Neural progenitor cell (in vitro differentiated cells): ENCODE measurements at regions not wholly inside any gene's neighbourhood (a gene's known extent, or its start where the extent isn't known, plus 50 kb on each side); places are given as distances from the start of the nearest gene placed in this dataset.
"Not testable (repeated sequence)": the region's sequence is repeated elsewhere in the genome, so short reads cannot be mapped to it uniquely, and the experiment has no call there.

Source experiments
- DNase-seq: peaks from one replicate; pipeline ENCODE4 v3.0.0-alpha.2; 2016; ENCODE audit warnings: low spot score
- H2AFZ ChIP-seq: fragments of 200-600 bp; sonication (generic); replicated peaks from 2 replicates; pipeline ENCODE4 v1.6.1; 2016; ENCODE audit warnings: antibody characterized with exemption
- H3F3A ChIP-seq: fragments of 200-600 bp; sonication (generic); 2 replicates; pipeline ENCODE4 v1.6.1; 2016; ENCODE audit warnings: antibody characterized with exemption, low read depth
- H3K27ac ChIP-seq: fragments of 200-600 bp; sonication (generic); 2 replicates; pipeline ENCODE4 v1.5.1; 2016; ENCODE audit warnings: mild to moderate bottlenecking
- H3K27me3 ChIP-seq: fragments of 200-600 bp; sonication (generic); 2 replicates; pipeline ENCODE4 v1.6.1; 2016; ENCODE audit warnings: mild to moderate bottlenecking, moderate library complexity
- H3K36me3 ChIP-seq: fragments of 200-600 bp; sonication (generic); 2 replicates; pipeline ENCODE4 v1.5.1; 2016
- H3K4me1 ChIP-seq: fragments of 200-600 bp; sonication (generic); 2 replicates; pipeline ENCODE4 v1.6.1; 2016; ENCODE audit warnings: mixed run types
- H3K4me2 ChIP-seq: fragments of 200-600 bp; sonication (generic); 2 replicates; pipeline ENCODE4 v1.6.1; 2016
- H3K4me3 ChIP-seq: fragments of 200-600 bp; sonication (generic); 2 replicates; pipeline ENCODE4 v1.5.1; 2016
- H3K79me2 ChIP-seq: fragments of 200-600 bp; sonication (generic); 2 replicates; pipeline ENCODE4 v1.6.1; 2016; ENCODE audit warnings: low read depth
- H3K9ac ChIP-seq: fragments of 200-600 bp; sonication (generic); 2 replicates; pipeline ENCODE4 v1.6.1; 2016
- H3K9me3 ChIP-seq: fragments of 200-600 bp; sonication (generic); 2 replicates; pipeline ENCODE4 v1.5.1; 2016; ENCODE audit warnings: low read depth
- H4K20me1 ChIP-seq: fragments of 200-600 bp; sonication (generic); 2 replicates; pipeline ENCODE4 v1.6.1; 2016; ENCODE audit warnings: low read depth
- H3K27ac Mint-ChIP-seq: 3 replicates; pipeline ENCODE4 v1.8.0; 2021; ENCODE audit warnings: mixed read lengths
- H3K27me3 Mint-ChIP-seq: 2 replicates; pipeline ENCODE4 v1.8.0; 2022; ENCODE audit warnings: low read depth, mild to moderate bottlenecking, inconsistent platforms, moderate library complexity, mixed read lengths; ENCODE audit not compliant: insufficient read depth
- H3K36me3 Mint-ChIP-seq: 3 replicates; pipeline ENCODE4 v1.8.0; 2021; ENCODE audit warnings: mixed read lengths
- H3K4me1 Mint-ChIP-seq: 3 replicates; pipeline ENCODE4 v1.8.0; 2021; ENCODE audit warnings: mixed read lengths
- H3K4me3 Mint-ChIP-seq: 3 replicates; pipeline ENCODE4 v1.8.0; 2021; ENCODE audit warnings: mild to moderate bottlenecking, moderate library complexity, mixed read lengths
- H3K9me3 Mint-ChIP-seq: 3 replicates; pipeline ENCODE4 v1.8.0; 2020; ENCODE audit warnings: mixed read lengths
- EZH2 ChIP-seq: fragments of 200-600 bp; sonication (generic); IDR thresholded peaks from 2 replicates; pipeline ENCODE4 v1.6.1; 2017; ENCODE audit warnings: antibody characterized with exemption, mild to moderate bottlenecking, moderate library complexity
- EZH2phosphoT487 ChIP-seq: fragments of 200-600 bp; sonication (generic); IDR thresholded peaks from 2 replicates; pipeline ENCODE4 v1.6.1; 2017; ENCODE audit warnings: antibody characterized with exemption
- TF ChIP-seq, protein P1 (sequence below): fragments of 200-600 bp; sonication (generic); IDR thresholded peaks from 2 replicates; pipeline ENCODE4 v1.5.1; 2017; ENCODE audit warnings: antibody characterized with exemption, mild to moderate bottlenecking

DNA sequence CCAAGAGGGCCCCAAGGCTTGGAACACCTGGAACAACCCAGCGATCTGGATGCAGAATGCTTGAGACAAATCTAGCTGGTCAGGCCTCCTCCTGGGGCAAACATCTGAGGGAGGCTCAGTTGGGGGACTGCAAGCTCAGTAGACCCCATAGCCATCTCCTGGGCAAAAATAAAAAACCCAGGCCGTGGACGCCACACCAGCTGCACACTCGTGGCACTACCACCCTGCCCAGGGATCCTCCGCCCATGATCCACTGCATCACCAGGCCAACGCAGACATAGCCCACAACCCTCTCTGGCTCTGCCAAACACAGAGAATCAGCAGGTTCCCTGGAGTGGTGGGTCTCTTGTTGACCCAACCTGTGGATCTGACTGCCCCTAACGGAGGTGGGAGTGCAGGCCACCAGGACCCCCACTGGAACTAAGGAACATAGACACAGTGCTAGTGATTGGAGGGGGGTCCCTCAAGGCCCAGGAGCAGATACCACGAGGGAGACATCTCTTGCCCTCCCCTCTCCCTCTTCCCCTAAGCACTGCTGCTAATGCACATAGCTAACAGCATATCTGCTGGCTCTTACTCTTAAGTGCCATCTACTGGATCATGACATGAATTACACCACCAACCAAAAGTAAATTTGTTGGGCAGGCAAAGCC is 147.2 kb downstream of the CHD1L start:
- Mint-ChIP-seq H3K4me3 (no peak overlapping the region), H3K4me1 (no peaks in the 10 kb centered on the region), H3K9me3 (peaks cover 7% of the 10 kb centered on the region), H3K27ac (no peak overlapping the region), H3K36me3 (no peaks in the 10 kb centered on the region), H3K27me3 (no peaks in the 10 kb centered on the region)
- Histone ChIP-seq H3K36me3 (no peaks in the 10 kb centered on the region), H3K4me1 (no peaks in the 10 kb centered on the region), H3K9ac (no peak overlapping the region), H4K20me1 (no peaks in the 10 kb centered on the region), H3F3A (no peaks in the 10 kb centered on the region), H3K79me2 (no peaks in the 10 kb centered on the region), H2AFZ (peak overlapping the region; percentile 86), H3K4me3 (no peak overlapping the region), H3K4me2 (no peak overlapping the region), H3K27me3 (no peaks in the 10 kb centered on the region), H3K27ac (no peak overlapping the region), H3K9me3 (no peaks in the 10 kb centered on the region)
- TF ChIP-seq, protein P1, sequence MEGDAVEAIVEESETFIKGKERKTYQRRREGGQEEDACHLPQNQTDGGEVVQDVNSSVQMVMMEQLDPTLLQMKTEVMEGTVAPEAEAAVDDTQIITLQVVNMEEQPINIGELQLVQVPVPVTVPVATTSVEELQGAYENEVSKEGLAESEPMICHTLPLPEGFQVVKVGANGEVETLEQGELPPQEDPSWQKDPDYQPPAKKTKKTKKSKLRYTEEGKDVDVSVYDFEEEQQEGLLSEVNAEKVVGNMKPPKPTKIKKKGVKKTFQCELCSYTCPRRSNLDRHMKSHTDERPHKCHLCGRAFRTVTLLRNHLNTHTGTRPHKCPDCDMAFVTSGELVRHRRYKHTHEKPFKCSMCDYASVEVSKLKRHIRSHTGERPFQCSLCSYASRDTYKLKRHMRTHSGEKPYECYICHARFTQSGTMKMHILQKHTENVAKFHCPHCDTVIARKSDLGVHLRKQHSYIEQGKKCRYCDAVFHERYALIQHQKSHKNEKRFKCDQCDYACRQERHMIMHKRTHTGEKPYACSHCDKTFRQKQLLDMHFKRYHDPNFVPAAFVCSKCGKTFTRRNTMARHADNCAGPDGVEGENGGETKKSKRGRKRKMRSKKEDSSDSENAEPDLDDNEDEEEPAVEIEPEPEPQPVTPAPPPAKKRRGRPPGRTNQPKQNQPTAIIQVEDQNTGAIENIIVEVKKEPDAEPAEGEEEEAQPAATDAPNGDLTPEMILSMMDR, result peak; percentile 72
- TF ChIP-seq EZH2, result no peak
- peak; percentile 68 for DNase-seq

DNA sequence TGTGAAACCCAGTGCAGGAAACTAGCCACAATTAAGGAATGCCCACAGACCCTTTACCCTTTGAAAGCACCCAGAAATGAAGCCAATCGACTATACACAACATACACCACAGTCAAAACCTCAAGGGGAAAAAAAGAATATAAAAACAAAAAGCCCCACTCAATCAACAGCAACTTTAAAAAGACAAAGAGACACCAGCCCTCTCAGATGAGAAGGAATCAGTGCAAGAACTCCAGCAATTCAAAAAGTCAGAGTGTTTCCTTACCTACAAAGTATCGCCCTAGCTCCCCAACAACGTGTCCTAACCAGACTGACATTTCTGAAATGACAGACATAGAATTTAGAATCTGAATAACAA is 147.7 kb downstream of the CHD1L start:
- H3K9me3 Mint-ChIP-seq, result peaks cover 7% of the 10 kb centered on the region
- no peaks in the 10 kb centered on the region for H3K36me3 ChIP-seq
- no peaks in the 10 kb centered on the region for H3K36me3 Mint-ChIP-seq
- TF ChIP-seq, protein P1, result no peak
- no peak for TF ChIP-seq EZH2
- TF ChIP-seq EZH2phosphoT487, result no peak
- H3K4me1 Mint-ChIP-seq, result no peaks in the 10 kb centered on the region
- H3K9me3 ChIP-seq, result no peaks in the 10 kb centered on the region
- DNase-seq, result no peak
- no peak overlapping the region for H3K4me3 ChIP-seq
- no peaks in the 10 kb centered on the region for H3K79me2 ChIP-seq
- no peaks in the 10 kb centered on the region for H3F3A ChIP-seq
- H3K4me3 Mint-ChIP-seq, result no peak overlapping the region
- no peaks in the 10 kb centered on the region for H3K4me1 ChIP-seq
- no peaks in the 10 kb centered on the region for H3K27me3 Mint-ChIP-seq
- no peak overlapping the region for H3K9ac ChIP-seq
- no peak overlapping the region for H3K27ac ChIP-seq
- H3K27ac Mint-ChIP-seq, result no peak overlapping the region
- no peak overlapping the region for H3K4me2 ChIP-seq
- no peaks in the 10 kb centered on the region for H4K20me1 ChIP-seq
- peak overlapping the region; percentile 86 for H2AFZ ChIP-seq
- H3K27me3 ChIP-seq, result no peaks in the 10 kb centered on the region

DNA sequence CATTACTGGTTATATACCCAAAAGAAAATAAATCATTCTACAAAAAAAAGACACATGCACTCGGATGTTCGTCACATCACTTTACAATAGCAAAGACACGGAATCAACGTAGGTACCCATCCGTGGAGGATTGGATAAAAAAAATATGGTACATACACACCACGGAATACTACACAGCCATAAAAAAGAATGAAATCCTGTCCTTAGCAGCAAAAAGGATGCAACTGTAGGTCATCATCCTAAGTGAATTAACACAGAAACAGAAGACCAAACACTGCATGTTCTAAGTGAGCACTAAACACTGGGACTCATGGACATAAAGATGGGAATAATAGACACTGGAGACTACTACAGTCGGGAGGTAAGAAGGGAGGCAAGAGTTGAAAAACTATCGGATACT is 148.6 kb downstream of the CHD1L start:
- no peaks in the 10 kb centered on the region for H3K36me3 Mint-ChIP-seq
- Histone ChIP-seq H3K4me2 (no peak overlapping the region), H3K79me2 (no peaks in the 10 kb centered on the region), H4K20me1 (no peaks in the 10 kb centered on the region), H3K9ac (no peak overlapping the region), H3K4me3 (no peak overlapping the region), H3K9me3 (no peaks in the 10 kb centered on the region), H3K4me1 (no peaks in the 10 kb centered on the region), H3K27ac (no peak overlapping the region), H3F3A (no peaks in the 10 kb centered on the region), H3K27me3 (no peaks in the 10 kb centered on the region), H3K36me3 (no peaks in the 10 kb centered on the region), H2AFZ (no peak overlapping the region)
- no peak overlapping the region for H3K27ac Mint-ChIP-seq
- no peak for DNase-seq
- H3K27me3 Mint-ChIP-seq, result no peaks in the 10 kb centered on the region
- TF ChIP-seq EZH2phosphoT487, result no peak
- no peak for TF ChIP-seq EZH2
- TF ChIP-seq, protein P1, result no peak
- H3K4me3 Mint-ChIP-seq, result no peak overlapping the region
- H3K9me3 Mint-ChIP-seq, result peaks cover 8% of the 10 kb centered on the region
- no peaks in the 10 kb centered on the region for H3K4me1 Mint-ChIP-seq

DNA sequence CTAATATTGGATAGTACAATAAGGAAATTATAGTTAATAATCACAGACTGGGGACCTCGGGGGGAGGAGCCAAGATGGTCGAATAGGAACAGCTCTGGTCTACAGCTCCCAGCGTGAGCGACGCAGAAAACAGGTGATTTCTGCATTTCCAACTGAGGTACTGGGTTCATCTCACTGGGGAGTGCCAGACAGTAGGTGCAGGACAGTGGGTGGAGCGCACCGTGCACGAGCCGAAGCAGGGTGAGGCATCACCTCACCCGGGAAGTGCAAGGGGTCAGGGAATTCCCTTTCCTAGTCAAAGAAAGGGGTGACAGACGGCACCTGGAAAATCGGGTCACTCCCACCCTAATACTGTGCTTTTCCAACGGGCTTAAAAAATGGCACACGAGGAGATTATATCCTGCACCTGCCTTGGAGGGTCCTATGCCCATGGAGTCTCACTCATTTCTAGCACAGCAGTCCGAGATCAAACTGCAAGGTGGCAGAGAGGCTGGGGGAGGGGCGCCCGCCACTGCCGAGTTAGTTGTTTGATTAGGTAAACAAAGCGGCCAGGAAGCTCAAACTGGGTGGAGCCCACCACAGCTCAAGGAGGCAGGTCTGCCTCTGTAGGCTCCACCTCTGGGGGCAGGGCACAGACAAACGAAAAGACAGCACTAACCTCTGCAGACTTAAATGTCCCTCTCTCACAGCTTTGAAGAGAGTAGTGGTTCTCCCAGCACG is 138.8 kb upstream of the BCL9 start:
- H3K4me3 Mint-ChIP-seq, H3K27me3 Mint-ChIP-seq: not testable (repeated sequence)

DNA sequence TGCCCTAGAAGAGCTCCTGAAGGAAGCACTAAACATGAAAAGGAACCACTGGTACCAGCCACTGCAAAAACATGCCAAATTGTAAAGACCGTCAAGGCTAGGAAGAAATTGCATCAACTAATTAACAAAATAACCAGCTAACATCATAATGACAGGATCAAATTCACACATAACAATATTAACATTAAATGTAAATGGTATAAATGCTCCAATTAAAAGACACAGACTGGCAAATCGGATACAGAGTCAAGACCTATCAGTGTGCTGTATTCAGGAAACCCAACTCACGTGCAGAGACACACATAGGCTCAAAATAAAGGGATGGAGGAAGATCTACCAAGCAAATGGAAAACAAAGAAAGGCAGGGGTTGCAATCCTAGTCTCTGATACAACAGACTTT is 137.0 kb upstream of the BCL9 start:
- H3K4me3 ChIP-seq, H3K4me2 ChIP-seq, DNase-seq, H3K27ac Mint-ChIP-seq, H4K20me1 ChIP-seq, H3K36me3 ChIP-seq, H3K27ac ChIP-seq, H3K27me3 Mint-ChIP-seq, H3K4me1 ChIP-seq, H3K4me3 Mint-ChIP-seq, H3K79me2 ChIP-seq, H3K9me3 ChIP-seq, H3K9ac ChIP-seq, H3K36me3 Mint-ChIP-seq, H3K4me1 Mint-ChIP-seq, H3K27me3 ChIP-seq, H2AFZ ChIP-seq, H3F3A ChIP-seq: not testable (repeated sequence)
- H3K9me3 Mint-ChIP-seq, result peaks cover 18% of the 10 kb centered on the region

More for the DNA sequence above, 138.8 kb upstream of the BCL9 start:
- H3F3A ChIP-seq, H3K36me3 Mint-ChIP-seq, DNase-seq, H3K27me3 ChIP-seq, H3K79me2 ChIP-seq, H3K9me3 ChIP-seq, H3K36me3 ChIP-seq, H4K20me1 ChIP-seq, H2AFZ ChIP-seq, H3K4me3 ChIP-seq, H3K4me1 ChIP-seq, H3K27ac ChIP-seq, H3K4me1 Mint-ChIP-seq, H3K4me2 ChIP-seq, H3K9ac ChIP-seq, H3K27ac Mint-ChIP-seq: not testable (repeated sequence)
- H3K9me3 Mint-ChIP-seq, result peaks cover 18% of the 10 kb centered on the region
